Limb (tissue), 2 donors: ENCODE measurements at regions not wholly inside any gene's neighbourhood (a gene's known extent, or its start where the extent isn't known, plus 50 kb on each side); places are given as distances from the start of the nearest gene placed in this dataset.
"Not testable (repeated sequence)": the region's sequence is repeated elsewhere in the genome, so short reads cannot be mapped to it uniquely, and the experiment has no call there.

Source experiments
- DNase-seq, 2 donors: peaks; one replicate each; pipeline ENCODE4 v3.0.0-alpha.2; 2016; ENCODE audit errors: extremely low spot score in 2 of 2

DNA sequence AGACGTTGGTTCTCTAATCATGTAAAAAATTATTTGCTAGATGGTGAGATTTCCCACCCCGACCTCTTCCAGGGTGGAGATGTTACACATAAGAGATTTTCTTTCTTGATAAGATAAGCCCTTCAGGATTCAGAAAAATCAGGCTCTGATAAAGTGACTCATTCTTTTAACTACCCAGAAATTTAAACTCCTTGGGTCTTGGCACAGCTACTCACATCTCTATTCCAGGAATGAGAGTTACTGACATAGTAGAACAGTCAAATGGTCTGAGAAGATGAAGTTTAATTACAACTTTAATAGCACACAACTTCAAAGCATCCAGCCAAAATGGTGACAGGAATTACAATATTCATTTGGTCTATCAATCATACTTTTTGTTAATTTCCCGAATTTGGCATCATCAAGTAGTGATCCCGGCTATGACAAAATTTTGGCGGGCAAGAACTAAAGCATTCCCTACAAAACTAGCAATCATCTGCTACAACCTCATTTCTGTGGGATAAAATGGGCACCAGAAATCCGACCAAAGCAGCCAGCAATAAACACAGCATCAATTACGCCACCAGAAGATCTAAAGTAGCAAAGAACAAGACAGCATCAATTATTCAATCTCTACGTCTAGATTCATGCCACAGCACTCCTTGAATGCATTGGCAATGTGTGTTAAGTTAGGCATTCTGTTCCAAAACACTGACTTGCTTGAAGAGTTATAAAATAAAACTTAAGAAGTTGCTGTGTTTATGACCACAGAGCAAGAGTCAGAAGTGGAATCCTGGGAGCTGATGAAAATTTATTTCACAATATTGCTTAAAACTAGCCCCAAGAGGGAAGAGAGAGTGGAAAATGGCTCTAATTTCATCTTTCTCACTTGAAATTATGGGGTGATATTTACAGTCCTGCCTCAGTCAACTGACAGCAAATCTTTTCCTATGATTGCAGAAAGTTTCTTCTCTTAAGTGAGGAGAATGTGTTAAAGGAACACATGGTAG, 565.7 kb upstream of the ANKRD30A start:
- peak in 1 of 2 donors; percentile 36 for DNase-seq

DNA sequence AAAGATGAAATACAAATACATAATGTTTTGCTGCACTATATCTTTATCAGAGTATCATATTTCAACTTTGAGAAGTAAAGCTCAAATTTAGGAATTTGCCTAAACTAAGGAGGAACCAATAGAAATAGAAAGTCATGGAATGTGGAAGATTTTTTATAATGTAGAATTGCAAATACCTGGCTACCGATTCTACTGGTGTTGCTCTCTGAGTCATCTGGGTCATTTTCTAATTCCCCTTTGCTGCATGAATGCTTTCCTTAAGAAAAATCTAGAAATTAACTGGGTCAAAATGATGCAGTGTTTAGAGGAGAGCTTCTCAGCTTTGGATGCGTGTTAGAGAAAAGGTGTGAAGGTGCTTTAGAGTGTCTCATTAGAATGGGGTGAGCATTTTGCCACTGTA, 568.9 kb upstream of the ANKRD30A start:
- no peak for DNase-seq

DNA sequence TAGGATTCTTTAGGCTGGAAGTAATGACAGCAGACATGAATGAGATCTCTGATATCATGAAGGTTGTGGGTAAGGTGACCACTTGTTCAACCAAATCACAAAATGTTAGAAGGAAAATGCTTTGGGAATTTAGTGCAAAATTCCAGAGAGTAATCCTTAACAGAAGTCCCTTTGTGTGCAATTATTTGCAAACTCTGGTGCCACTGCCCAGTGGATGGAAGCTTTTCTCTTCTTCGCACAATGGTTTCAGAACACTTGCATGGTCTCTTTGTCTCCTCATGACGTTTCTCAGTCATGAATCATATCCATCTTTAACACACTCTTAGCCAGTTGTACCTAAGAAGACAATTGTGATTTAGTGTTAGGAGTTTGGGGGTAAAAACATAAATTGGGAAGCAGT, 570.4 kb upstream of the ANKRD30A start:
- no peak for DNase-seq

DNA sequence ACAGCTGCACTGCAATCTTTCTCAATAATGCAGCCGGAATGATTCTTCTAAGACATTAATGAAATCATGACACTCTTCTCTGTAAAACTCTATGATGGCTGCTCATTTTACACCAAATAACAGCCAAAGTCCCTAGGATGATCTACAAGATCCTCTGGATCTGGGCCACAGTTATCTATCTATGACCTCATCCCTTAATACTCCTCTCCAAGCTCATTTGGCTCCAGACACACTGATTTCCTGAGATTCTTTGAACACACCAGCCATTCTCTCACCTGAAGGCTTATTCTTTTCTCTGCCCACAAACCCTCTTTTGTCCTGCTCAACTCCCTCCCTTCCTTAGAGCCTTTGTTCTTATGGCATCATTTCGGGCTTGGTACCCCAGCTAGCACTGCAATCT, 577.4 kb upstream of the ANKRD30A start:
- DNase-seq = no peak

- no peak for DNase-seq
These were observed 582.9 kb upstream of the ANKRD30A start for GRCh38 chr10:36542493-36542892.

DNA sequence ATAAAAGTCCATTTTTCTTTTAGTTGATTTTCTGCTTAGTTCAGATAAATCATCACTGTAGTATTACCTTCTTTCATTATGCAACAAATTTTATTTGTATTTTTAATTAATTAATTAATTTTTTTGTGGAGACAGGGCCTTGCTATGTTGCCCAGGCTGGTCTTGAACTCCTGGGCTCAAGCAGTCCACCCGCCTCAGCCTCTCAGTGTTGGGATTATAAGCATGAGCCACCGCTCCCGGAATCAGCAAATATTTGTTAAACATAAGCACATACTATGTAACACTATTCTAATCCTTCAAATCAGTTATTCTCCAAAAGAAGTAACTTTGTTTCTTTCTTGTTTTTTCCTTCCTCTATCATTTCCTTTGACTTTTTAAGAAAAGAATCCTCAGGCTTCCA, 584.8 kb upstream of the ANKRD30A start:
- DNase-seq = no peak

GRCh38 chr10:36538953-36539586, 586.3 kb upstream of the ANKRD30A start:
- no peak for DNase-seq

- no peak for DNase-seq
These were observed 590.9 kb upstream of the ANKRD30A start for GRCh38 chr10:36534471-36535002.

- DNase-seq = peak in 1 of 2 donors; percentile 36
These were observed 591.5 kb upstream of the ANKRD30A start for GRCh38 chr10:36533861-36534260.

DNA sequence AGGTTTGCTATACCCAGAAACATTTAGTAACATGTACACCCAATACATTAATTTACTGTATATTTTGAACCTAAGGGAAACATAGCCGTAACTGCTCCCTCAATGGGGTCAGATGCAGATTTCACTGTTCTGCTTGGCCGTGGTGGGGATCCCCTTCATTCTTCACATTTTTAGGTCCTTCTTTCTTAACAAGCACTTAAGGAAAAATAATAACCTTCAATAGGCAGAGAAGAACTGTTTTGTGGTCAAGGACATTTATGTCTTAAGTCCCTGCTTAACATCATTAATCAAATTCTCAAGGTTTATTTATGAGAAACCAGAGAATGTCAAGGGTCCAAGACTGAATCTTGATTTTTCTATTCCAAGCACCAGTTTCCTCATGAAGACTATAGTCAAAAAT, 592.1 kb upstream of the ANKRD30A start:
- DNase-seq = no peak

- DNase-seq = no peak
These were observed 593.8 kb upstream of the ANKRD30A start for GRCh38 chr10:36531621-36532020.

- DNase-seq = peak in 1 of 2 donors; percentile 77
These were observed 599.4 kb upstream of the ANKRD30A start for GRCh38 chr10:36526033-36526432.

DNA sequence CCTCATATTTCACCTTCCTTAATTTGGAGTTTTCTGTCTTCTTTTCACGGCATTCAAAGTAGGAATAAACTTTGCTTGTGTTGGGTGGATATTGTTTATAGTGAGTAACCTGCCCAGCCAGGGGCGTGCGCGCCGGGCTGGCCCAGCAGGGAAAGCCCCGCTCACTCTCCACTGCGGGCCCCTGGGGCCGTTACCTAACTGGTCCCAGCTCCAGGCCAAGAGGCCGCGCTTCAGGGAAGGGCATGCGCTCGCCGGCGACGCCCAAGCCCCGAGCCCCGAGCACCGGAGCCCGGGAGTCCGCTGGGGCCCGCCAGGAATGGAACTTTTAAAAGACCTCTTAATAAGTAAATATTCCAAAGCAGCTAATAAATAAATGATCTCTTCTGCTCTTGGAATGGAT, 601.3 kb upstream of the ANKRD30A start:
- DNase-seq = not testable (repeated sequence)

- no peak for DNase-seq
These were observed 605.5 kb upstream of the ANKRD30A start for GRCh38 chr10:36519909-36520308.

DNA sequence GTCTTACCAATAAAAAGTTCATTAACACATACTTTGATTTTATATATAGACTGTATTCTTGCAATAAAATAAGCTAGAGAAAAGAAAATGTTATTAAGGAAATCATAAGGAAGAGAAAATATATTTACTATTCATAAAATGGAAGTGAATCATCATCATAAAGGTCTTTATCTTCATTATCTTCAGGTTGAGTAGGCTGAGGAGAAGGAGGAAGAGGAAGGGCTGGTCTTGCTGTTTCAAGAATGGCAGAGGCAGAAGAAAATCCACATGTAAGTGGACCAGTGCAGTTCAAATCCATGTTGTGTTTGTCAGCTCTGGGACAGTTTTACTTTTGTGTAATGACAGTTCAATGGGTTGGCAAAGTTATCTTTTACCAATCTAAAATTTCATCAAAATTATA, 609.1 kb upstream of the ANKRD30A start:
- DNase-seq = no peak

DNA sequence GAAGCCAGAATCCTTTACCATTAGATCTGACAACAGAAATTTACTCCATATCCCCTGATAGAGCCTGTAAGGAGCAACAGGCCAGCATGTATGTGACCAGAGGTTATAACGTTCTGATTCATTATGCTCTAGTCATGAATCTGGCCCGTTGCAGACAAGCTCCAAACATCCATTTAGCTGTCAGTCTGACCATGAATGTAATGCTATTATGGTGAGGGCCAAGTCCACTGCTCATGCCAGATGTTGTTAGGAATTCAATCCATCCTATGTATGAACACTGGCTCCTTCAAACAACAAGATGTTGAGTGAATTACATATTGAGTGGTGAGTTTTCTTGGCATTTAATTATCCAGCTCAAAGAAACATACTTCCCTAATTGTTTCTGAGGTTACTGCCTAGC, 610.1 kb upstream of the ANKRD30A start:
- peak in 1 of 2 donors; percentile 63 for DNase-seq

DNA sequence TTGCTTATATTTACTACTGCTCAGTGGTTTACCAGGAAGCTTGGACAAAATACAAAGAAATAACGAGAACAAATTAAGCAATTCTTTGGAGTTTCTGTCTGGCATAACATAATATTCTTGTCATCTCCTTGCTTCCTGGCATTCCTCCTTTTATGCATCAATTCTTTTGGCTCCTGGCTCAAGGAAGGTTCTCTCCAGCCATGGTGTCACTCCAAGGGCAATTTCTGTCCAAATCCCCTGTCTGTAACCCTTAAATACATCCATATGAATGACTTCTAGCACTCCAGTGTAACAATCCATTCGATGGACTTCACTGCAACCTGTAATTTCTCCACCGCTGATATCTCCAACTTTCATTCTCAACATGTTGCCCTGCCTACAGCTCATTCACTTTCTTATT, 617.7 kb upstream of the ANKRD30A start:
- DNase-seq = peak in 1 of 2 donors; percentile 27

- DNase-seq = peak in 1 of 2 donors; percentile 34
These were observed 618.5 kb upstream of the ANKRD30A start for GRCh38 chr10:36506697-36507496.

DNA sequence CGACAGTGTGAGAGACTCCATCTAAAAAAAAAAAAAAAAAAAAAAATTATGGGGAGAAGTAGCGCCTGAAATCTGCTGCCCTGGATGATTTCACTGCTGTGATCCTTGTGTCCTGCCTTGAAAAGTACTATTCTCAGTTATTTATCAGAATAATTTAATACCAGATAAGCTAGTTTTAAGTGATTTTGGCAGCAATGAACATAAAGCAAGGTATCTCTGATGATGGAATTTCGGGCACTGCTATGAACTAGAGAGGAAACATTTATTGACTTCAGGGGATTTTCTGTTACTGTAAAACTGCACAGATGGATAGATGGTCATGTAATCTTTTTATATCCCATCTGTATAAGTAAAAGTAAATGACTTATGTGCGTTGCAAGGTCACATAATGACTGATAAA, 619.1 kb upstream of the ANKRD30A start:
- DNase-seq = no peak

DNA sequence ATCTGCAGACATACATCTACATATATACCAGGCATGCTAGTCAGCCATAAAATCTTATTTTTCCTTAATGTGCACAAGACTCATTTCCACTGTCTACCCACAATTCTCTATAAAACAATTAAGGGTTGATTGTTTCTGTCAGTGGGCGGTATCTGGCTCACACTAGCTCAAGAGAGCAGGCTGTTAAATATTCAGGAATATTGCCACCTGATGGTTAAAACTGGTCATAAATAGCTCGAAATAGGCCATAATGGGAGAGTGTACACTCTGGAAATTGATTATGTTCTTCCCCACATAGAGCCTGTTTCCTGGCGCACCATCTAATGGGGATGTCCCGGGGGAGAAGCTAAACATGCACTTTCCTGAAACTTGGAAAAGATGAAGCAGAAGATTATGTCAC, 620.6 kb upstream of the ANKRD30A start:
- DNase-seq = no peak

GRCh38 chr10:36500266-36500665, 625.1 kb upstream of the ANKRD30A start:
- no peak for DNase-seq

DNA sequence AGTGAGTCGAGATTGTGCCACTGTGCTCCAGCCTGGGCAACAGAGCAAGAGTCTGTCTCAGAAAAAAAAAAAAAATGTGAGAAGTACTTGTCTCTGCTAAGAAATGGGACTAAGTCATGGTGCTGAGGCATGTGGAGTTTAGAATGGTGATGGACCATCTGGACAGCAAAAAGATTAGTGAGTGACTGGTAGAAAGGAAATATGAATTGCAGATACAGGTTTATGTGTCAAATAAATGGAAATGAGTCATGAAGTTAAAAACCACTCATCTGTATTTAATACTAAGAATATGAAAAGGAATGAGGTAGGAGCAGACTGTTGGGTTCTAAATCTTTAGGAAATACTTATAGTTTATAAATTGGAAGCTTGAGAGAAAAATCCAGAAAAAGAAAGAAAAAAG, 625.7 kb upstream of the ANKRD30A start:
- DNase-seq = no peak
